Ureter (tissue), 1 donor: ENCODE measurements at regions not wholly inside any gene's neighbourhood (a gene's known extent, or its start where the extent isn't known, plus 50 kb on each side); places are given as distances from the start of the nearest gene placed in this dataset.
"Not testable (repeated sequence)": the region's sequence is repeated elsewhere in the genome, so short reads cannot be mapped to it uniquely, and the experiment has no call there.

Source experiments
- DNase-seq: peaks from one replicate; pipeline ENCODE4 v3.0.0-alpha.2; 2020; ENCODE audit warnings: low spot score
- donor health status: DM: yes; HTN: yes; CAD: no.

DNA sequence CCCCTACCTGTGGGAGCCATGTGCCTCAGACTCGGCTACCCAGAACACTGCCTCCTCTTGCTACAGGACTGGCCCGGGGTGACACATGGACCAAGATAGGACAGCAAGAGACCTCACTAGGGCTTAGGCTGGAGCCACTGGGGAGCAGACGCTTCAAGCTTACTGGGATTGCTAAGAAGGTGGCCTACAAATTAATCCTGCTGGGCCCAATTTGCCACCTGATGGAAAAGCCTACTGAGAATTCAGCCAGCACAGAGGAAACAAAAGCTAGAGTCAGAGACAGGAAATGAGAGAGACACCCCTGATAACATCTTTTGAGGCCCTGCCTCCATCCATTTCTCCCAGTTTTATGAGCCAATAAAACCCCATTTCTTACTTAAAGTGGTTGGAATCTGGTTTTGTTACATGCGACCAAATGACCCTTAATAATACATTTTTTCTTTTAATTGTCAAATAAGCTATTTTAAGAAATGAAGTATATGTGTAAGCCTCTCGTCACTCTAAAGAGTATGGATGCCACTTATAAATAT is 282.1 kb downstream of the CXCL12 start:
- no peak for DNase-seq

DNA sequence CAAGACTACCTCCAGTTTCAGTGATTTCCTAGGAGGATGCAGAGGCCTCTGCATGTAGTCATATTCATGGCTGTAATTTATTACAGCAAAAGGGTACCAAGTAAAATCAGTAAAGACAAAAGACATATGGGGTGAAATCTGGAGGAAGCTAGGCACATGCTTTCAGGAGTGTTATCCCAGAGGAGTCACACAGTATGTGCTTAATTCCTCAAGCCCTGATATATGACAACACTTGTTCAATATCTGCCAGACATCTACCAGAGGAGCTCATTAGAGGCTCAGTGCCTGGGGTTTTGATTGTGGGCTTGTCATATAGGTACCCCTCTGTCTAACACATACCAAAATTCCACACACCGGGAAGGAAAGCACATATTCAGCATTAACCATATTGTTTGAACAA is 283.8 kb downstream of the CXCL12 start:
- no peak for DNase-seq

DNA sequence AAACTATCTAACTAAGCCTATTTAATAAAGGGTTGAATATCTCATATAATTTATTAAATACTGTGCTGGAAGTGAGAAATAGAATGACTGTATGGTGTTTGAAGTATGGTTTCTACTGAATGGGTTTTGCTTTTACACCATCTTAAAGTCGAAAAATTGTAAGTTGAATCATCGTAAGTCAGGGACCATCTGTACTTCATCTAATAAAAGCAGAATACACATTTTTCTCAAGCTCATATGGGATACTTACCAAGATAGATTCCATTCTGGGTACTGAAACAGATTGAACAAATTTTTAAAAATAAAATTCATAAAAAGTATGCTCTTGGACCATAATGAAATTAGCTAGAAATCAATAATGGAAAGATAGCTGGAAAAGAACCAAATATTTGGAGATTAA is 285.4 kb downstream of the CXCL12 start:
- DNase-seq, result no peak

DNA sequence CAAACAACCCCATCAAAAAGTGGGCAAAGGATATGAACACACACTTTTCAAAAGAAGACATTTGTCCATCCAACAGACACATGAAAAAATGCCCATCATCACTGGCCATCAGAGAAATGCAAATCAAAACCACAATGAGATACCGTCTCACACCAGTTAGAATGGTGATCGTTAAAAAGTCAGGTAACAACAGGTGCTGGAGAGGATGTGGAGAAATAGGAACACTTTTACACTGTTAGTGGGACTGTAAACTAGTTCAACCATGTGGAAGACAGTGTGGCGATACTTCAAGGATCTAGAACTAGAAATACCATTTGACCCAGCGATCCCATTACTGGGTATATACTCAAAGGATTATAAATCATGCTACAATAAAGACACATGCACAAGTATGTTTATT is 288.7 kb downstream of the CXCL12 start:
- not testable (repeated sequence) for DNase-seq

DNA sequence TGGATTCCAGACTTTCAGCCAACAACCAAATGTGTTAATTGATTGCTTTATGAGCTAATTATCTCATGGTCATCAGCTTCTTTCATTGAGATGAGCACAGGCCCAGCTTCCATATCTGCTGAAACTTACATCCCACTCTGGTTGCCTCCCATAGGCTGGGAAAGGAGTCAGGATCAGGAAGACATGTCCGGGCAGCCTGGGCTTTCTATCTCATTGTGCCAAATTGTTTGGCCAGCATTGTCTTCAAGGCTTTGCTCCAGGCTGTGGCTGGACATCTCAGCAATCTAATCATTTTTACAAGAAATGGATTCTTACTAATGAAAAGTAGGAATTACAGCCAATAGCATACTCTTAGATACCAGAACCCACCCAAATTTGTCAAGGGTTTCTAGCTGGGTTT is 295.2 kb downstream of the CXCL12 start:
- DNase-seq, result no peak

DNA sequence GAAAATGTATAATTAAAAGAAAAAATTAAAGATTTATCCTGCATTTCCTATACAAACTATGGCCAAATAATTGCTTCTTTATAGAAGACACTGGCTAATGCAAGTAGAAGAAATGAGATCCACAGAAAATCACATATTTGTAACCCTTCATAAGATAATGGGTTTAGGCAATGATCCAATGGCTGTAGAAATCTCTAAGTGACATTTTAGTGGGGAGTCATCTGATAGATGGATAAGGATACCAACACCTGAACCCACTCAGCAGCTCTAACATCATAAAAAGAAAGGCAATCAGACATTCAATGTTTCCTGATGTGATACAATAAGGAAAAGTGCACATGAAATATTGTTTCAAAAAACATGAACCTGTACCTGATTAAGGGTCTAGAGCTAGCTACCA is 297.5 kb downstream of the CXCL12 start:
- no peak for DNase-seq

DNA sequence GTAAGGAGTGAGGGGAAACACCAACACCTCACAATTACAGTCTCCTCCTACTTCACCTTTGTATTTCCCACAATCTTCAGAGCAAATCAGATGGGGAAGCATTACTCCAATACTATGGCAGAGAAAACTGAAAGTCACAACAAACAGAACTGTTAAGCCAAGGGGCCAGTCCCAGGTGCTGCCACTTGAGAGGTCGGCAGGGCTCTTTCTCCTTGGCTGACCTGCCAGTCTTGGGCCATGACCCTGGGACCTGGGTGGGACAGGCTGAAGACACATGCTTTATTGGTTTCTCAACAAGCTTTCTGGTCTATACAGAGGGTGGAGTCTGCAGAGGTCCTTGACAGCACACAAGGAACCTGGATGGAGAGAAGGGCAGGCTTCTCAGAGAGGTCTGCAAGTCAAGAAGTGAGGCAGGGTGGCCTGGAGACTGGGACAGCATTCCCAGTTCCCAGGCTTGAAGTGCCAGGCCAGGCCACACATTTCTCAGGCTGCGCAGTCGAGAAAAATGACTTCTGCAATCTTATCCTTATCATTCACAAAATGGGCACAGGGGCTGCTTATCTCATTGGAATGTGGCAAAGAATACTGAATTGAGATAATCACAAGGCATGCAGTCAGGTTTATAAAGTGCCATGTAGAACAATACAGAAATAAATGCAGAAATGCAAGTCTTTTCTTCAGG is 301.0 kb downstream of the CXCL12 start:
- DNase-seq, result no peak

DNA sequence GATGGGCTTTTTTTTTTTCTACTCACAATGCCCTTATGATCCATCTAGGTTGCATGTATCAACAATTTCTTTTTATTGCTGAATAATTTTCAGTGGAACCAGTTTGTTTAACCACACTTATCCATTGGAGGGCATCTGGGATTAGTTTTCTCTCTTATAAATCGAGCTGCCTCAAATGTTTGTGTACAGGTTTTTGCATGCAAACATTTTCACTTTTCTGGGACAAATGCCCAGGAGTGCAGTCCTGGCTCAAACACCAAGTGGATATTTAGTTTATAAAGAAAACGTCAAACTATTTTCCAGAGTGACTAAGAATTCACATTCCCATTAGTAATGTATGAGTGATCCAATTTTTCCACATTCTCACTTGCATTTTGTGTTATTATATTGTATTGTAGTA is 313.4 kb downstream of the CXCL12 start:
- DNase-seq, result no peak

DNA sequence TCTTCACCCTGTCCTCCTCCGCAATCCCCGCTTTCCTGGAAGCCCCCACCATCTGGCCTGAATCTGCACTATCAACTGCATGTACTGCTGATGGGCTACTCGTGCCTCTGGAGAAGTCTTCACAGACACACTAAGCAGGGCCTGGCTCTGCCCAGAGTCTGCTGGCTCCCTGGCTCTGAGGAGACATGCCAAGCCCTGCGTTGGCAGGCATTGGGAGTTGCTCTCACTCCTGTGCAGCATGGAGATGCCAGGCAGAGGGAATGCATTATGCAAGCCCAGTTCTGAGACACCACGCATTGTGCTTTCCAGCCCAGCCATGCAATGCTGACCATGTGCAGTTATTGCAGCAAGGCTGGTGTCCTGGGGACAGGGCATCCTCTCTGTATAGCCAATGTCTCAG is 314.6 kb downstream of the CXCL12 start:
- DNase-seq, result no peak

DNA sequence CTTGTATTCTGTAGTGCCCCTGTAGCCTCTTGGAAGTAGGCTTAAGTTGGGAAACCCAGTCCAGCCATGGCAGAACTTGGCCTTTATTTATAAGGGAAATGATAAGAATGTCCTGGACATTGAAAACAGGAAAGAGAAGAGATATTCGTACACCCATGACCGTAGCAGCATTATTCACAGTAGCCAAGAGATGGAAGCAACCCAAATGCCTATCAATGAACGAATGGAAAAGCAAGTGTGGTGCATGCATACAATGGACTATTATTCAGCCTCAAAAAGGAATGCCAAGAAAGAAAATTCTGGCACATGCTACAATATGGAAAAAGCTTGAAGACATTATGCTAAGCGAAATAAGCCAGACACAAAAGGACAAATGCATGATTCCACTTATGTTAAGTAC is 315.3 kb downstream of the CXCL12 start:
- DNase-seq, result no peak

DNA sequence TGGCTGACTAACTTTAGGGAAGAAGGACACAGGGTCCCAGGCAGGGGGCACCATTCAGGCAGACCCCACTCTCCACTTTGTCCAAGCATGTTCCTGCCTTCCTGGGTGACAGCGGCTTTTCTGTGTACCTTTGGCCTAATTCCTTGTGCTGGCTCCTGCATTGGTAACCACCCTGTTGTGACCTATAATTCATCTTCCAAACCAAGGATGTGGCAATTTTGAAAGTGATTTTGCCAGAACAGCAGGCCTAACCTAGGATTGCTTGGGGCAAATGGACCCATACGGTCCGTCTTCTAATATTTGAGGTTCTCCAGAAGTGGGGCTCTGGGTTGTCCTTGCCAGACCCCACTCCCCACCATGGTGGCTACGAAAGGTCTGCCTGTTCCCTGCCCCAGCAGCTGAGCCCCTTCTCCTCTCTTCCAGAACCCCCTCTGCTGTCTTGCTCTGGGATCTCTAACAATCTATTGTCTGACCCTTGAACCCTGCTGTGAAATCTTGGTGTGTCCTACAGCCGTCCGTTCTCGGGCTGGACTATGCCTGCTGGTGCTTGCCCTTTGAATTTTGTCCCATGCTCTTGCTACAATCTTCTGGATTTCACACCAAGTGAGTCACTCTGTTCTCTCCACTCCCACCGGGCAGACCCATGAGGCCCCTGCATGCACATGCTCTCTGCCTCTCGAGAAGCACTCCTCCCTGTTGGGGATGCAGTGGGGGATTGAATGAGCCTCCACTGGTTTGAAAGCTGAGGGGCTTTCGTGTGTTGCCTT is 316.0 kb downstream of the CXCL12 start:
- DNase-seq, result no peak

DNA sequence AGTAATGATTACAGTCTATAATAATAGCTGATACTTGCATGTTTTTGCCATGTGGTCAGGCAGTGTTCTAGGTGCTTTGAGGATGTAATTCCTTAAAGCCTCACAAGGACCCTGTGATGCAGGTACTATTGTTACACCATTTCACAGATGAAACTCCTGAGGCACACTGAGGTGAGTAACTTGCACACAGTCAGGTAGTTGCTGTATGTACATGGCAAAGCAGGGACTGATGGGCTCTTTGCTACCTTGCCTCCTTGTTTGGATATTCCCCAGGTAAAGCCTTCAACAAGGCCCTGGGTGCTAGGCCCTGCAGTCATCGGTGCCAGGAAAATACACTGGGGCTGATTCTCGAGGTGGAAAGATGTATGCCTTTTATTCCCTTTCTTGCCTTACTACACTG is 317.5 kb downstream of the CXCL12 start:
- no peak for DNase-seq

DNA sequence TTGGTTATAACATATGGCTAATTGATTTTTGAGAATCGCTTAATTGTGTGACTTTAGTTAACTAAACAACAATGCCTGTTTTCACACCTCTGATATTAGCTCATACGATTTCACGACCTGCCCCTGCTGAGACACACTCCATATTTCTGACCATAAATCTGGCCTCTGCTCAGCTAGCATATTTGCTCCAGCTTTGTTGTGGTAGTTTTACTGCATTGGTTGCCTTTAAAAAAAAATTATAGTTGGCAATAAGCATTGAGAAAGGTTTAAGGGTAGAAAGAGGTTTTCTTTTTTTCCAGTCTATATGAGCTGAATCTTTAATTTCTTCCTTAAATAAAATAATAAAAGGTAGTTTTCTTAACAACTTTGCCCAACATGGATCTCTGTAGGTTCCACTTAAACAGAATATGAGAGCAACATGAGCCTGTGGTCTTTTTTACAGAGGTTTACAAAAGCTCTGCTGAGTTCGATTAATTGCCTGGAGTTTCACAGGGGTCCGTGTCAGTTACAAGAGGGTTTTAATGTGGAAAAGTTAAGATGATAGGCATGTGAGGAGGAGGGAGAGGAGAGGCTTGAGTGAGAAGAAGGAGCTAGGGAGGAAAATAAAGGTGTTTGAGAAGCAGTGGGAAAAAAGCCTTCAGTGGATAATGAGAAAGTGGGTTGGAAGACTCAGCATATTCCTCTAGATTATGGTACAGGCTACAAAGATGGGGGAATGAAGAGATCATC is 318.2 kb downstream of the CXCL12 start:
- no peak for DNase-seq

DNA sequence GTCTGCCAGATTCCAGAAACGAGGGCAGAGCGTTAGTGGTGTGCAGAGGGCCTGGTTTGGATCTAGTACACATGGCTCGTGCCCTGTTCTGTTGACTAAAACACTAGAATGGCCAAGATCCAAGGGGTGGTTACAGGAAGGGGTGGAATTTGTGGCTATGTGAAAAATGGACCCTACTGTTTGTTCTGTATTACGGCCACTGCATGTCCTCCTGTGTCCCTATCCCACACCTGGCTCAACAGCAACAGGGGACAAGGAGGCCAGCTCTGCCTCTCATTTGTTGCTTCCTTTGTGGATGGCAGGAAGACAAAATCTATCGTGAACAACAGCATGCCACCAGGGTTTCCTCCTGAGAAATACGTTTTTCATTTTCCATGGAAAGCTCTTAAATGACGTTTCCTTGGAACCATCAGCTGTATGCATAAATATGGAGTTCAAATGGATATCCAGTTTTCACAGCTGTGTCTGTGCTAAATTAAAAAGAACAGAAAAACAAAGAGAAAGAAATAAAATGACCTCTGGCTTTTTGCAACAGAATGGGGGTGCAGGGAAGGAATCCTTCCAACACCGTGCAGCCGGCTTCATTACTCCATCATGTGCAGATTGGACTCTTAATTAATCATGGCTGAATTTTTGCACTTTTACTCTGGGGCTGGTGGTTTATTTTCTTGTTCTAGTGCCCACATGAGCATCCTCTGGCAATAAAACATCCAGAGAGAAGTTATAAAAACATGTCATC is 318.9 kb downstream of the CXCL12 start:
- no peak for DNase-seq

DNA sequence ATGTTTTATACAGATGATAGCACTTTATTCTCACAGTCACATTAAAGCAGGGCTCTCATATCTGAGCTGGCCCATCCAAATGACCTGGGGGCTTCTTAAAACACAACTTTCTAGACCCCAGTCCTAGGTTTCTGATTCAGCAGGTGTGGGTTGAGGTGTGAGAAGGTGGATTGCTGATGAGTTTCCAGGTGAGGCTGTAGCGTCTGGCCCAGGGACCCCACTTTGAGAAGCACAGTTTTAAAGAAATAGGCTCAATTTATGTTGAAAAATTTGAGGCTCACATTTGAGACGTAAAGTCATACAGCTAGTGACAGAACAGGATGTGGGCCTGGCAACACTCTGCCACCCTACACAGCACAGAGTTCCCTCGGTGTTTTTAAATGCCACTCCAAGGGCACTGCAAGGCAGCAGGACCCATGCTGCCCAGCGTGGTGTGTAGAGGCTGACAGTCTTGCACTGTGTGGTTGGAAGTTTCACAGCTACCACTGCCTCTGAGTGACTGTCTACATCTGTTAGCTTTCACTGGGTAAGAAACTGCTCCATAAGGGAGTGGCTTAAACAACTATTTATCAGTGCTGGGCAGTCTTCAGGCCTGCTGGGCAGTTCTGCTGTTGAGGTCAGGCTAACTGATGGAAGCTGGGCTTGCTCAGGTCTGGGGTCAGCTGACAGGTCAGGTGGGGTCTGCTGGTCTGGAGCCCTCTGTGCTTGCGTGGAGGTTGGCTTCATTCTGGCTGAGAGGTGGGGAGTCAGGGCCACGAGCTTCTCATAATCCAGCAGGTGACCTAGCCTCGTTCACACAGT is 319.7 kb downstream of the CXCL12 start:
- no peak for DNase-seq

DNA sequence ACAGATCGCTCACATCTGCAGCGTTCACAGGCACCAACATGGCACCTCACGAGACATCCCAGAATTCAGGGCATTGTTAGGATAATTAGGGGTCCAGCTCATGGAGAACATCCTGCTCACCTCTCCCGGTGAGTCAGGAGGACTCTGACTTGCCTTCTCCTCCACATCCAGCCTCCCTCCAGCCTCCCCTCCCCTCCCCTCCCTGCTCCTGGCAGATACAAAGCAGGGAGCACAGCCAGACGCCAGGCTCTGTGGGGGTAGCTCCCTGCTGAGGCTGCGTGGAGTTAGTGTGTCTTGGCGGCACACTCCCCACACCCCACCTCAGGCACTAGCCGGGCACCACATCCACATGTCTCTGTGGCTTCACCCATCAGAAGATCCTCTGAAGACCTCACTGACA is 320.6 kb downstream of the CXCL12 start:
- DNase-seq, result no peak

DNA sequence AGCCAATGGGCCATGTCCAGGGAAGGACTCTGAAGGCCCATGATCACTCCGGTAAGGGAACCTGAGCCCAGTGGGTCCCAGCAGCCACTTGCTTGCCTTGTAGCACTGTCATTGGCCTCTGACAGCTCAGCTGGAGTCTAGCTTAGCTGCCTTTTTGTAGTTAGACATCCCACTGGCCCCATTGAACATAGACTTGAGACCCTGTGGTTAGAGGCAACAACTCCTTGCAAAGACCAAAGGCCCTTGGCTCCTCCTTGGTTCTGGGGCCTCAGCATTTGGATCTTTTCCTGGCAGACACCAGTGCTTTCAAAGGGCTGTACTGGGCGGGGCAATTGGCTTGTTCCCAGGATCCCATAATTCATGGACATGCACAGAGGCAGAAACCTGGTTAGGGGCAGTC is 321.2 kb downstream of the CXCL12 start:
- no peak for DNase-seq

DNA sequence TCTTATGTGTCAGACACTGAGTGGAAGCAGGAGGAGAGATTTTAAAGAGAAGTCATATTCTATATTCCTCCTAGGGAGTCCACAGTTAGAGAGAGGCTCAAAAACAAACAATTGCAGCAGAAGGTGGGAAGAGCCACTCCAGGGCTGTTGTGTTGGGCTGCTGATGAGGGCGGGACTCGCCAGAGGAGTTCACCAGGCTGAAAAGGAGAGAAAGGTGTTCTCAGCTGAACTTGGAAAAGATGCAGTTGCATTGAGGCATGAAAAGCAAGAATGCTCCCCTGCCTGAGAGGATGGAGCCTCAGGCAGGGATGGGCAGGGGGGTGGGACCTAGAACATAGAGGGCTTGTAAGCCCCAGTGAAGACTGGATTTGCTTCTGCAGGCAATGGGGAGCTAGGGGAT is 324.2 kb downstream of the CXCL12 start:
- no peak for DNase-seq

DNA sequence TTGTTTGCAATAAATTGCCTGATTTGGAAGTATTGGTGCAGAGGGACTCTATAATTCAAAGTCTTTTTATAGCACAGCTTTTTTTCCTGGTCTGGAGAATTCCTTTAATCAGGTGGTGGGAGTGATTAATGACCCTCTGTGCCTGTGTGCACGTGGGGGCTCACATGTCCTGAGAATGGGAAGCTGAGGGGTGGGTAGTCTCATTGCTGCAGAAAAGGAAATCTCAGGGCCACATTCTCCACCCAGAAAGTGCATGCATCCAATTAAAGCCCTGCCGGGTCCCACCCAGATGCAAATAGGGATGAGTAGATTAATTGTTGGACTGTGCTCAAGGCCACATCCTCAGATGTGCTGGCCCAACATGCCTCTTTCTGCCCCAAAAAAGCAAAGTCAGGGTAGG is 324.7 kb downstream of the CXCL12 start:
- DNase-seq, result no peak

DNA sequence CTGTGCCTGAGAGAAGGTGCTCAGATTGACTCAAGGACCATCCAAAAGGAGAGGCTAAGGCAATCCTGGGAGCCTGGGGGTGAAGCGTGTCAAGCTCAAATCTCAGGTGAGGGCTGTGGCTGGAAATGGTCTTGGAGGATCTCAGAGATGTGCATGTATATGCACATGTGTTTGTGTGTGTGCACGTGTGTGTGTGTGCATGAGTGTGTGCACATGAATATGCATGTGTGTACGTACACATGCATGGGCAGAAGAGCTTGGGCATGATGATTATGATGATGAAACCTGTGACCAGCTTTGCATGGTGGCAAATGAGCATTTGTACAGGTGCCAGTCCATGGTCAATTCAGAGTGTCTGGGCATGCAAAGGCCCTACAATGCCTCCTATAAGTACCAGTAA is 326.6 kb downstream of the CXCL12 start:
- DNase-seq, result no peak
